Esophagus mucosa (tissue), 1 donor: ENCODE measurements at regions not wholly inside any gene's neighbourhood (a gene's known extent, or its start where the extent isn't known, plus 50 kb on each side); places are given as distances from the start of the nearest gene placed in this dataset.
"Not testable (repeated sequence)": the region's sequence is repeated elsewhere in the genome, so short reads cannot be mapped to it uniquely, and the experiment has no call there.

Source experiments
- ATAC-seq: fragments of 200-7000 bp; cut with Tn5 transposase; one replicate; pipeline ENCODE4 v1.9.1; 2020
- donor health status: DM: yes; HTN: yes; CAD: no.

- peak; percentile 13 for ATAC-seq
Measured at GRCh38 chr6:167470836-167471547, 146.1 kb downstream of the TTLL2 start.

GRCh38 chr6:167471548-167471930 lies 146.7 kb downstream of the TTLL2 start:
- ATAC-seq: no peak

- no peak for ATAC-seq
Measured at GRCh38 chr6:167472148-167472547, 147.3 kb downstream of the TTLL2 start.

- ATAC-seq: no peak
Measured at GRCh38 chr6:167472880-167473279, 148.0 kb downstream of the TTLL2 start.

- no peak for ATAC-seq
Measured at GRCh38 chr6:167474171-167474570, 149.3 kb downstream of the TTLL2 start.

GRCh38 chr6:167474725-167475124 lies 149.8 kb downstream of the TTLL2 start:
- no peak for ATAC-seq

GRCh38 chr6:167475947-167476346 lies 151.1 kb downstream of the TTLL2 start:
- ATAC-seq: no peak

- ATAC-seq: no peak
Measured at GRCh38 chr6:167476844-167477595, 152.1 kb downstream of the TTLL2 start.

- ATAC-seq: no peak
Measured at GRCh38 chr6:167477688-167478087, 152.8 kb downstream of the TTLL2 start.

- ATAC-seq: no peak
Measured at GRCh38 chr6:167479301-167479700, 154.4 kb downstream of the TTLL2 start.

- no peak for ATAC-seq
Measured at GRCh38 chr6:167479901-167480648, 155.2 kb downstream of the TTLL2 start.

- no peak for ATAC-seq
Measured at GRCh38 chr6:167481307-167481926, 156.5 kb downstream of the TTLL2 start.

- ATAC-seq: not testable (repeated sequence)
Measured at GRCh38 chr6:167482801-167483200, 157.9 kb downstream of the TTLL2 start.

- ATAC-seq: peak; percentile 32
Measured at GRCh38 chr6:167485186-167485978, 160.5 kb downstream of the TTLL2 start.

- no peak for ATAC-seq
Measured at GRCh38 chr6:167487749-167488664, 163.1 kb downstream of the TTLL2 start.

- ATAC-seq: peak; percentile 86
Measured at GRCh38 chr6:167491438-167492099, 166.7 kb downstream of the TTLL2 start.

- ATAC-seq: peak; percentile 87
Measured at GRCh38 chr6:167492100-167492449, 167.2 kb downstream of the TTLL2 start.

- ATAC-seq: no peak
Measured at GRCh38 chr6:167493310-167493709, 168.4 kb downstream of the TTLL2 start.

GRCh38 chr6:167493976-167494697 lies 169.3 kb downstream of the TTLL2 start:
- no peak for ATAC-seq
